EL (cell line): ENCODE measurements at regions not wholly inside any gene's neighbourhood (a gene's known extent, or its start where the extent isn't known, plus 50 kb on each side); places are given as distances from the start of the nearest gene placed in this dataset.

Experiments
- DNase-seq: peaks from one replicate; pipeline ENCODE4 v3.0.0-alpha.2; 2016

GRCh38 chr14:97311411-97311810, 514.2 kb downstream of the VRK1 start:
- no peak for DNase-seq

DNA sequence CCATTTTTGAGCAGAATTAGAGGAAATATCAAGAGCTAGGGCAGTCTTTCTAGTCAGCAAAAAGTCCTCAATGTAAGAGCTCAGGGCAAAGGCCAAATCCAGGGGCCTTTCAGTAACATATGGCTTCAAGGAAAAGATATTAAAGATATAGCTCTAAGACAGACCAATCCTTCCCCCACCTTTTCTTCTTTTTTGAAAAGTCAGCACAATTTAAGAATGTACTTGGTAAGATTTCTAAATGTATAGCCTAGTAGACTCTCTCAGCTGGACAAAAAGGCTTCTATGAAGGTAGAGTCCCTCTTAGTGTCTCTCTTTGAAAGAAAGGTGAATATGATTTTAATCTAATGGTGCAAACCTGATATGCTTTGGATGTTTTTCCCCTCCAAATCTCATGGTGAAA, 515.7 kb downstream of the VRK1 start:
- DNase-seq, result no peak

DNA sequence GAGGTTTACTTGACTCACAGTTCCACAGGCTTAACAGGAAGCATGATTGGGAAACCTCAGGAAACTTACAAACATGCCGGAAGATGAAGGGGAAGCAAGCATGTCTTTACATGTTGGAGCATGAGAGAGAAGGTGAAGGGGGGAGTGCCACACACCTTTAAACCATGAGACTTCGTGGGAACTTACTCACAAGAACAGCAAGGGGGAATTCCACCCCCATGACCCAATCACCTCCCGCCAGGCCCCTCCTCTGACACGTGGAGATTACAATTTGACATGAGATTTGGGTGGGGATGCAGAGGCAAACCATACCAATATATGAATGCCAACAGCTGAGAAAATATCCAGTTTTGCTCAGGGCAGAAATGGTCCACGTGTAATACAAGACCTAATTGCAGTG, 518.6 kb downstream of the VRK1 start:
- DNase-seq, result no peak

DNA sequence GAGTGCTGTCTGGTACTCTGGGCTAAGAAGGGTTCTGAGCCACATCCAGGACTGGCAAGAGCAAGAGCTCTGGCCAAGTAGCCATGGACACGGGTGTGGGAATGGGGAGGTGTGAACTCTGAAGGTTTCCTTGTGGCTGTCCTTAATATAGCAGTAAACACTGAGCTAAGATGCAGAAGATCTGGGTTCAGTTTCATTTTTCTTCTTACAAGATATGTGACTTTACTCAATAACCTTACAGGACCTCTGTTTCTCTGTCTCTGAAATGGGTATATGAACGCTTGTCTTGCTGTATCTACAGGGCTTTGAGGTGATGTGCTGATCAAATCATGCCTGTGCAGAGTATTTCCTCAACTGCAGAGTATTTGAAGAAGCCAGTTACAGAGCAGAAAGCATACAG, 521.2 kb downstream of the VRK1 start:
- no peak for DNase-seq

GRCh38 chr14:97319691-97320090, 522.5 kb downstream of the VRK1 start:
- no peak for DNase-seq

DNA sequence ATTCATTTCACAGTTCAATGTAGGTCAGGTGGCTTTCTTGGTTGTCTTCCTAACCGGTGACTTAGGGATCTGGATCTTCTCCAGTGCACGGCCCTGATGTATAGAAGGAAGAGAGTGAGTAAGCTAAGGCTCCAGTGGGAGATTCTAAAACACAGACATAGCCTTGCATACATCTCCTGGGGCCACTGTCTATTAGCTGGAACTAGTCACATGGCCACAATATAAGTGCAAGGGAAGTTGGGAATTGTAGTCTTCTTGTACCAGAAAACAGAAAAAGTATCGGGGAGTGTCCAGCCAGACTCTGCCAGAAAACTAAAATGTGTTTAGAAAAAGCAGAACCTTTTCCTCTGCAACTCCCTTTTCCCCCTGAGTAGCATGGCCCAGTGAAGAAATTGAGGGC, 531.6 kb downstream of the VRK1 start:
- no peak for DNase-seq

DNA sequence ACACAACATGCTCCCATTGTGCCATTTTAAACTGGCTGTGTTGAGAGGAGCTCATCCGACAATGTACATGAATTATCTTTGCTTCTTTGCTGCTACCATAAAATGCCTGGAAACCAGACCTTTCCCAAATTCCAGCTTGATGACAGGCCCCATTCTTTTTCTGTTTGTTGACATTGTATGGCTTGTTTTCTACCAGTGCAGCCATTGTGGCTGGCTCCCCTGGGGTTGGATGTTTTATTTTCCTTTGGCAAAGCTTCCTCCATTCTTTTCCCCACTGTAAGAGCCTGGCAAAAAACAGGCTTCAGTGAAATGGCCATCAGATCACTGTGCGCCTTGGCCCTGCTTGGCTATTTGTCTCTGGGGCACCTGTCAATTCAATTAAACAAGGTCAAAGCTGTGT, 532.5 kb downstream of the VRK1 start:
- DNase-seq, result no peak

GRCh38 chr14:97331058-97331457, 533.9 kb downstream of the VRK1 start:
- no peak for DNase-seq

DNA sequence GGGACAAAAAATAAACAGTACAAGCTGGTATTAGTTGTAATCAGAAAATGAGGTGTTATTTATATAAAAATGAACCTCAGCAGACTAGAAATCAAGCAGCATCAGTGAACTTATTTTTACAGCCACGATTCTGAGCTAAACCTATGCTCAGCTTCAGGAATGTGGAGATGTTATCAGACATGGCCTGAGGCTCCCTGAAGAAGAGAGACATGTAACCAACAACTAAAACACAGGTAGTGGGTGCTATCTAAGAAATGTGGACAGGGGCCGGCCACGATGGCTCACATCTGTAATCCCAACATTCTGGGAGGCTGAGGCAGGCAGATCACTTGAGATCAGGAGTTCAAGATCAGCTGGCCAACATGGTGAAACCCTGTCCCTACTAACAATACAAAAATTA, 534.3 kb downstream of the VRK1 start:
- DNase-seq, result no peak

GRCh38 chr14:97336179-97336578, 539.0 kb downstream of the VRK1 start:
- DNase-seq, result no peak

DNA sequence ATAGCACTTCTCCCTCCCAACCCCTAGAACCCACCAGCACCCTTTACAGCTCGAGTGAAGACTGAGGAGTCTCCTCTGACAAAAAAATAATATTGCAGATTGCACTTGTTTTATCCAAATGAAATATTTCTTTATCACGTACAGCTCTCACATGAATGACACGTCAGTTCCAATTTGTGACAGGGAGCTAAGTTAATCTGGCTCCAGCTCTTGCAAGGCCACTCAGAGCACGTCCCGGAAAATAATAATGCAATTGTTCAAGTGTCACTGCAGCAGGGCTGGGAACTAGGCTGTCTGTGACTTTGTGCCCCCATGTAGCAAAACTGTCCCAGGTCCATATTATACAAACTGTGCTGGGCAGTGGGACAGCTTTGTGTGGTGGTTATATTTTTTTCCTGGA, 539.6 kb downstream of the VRK1 start:
- DNase-seq, result no peak

DNA sequence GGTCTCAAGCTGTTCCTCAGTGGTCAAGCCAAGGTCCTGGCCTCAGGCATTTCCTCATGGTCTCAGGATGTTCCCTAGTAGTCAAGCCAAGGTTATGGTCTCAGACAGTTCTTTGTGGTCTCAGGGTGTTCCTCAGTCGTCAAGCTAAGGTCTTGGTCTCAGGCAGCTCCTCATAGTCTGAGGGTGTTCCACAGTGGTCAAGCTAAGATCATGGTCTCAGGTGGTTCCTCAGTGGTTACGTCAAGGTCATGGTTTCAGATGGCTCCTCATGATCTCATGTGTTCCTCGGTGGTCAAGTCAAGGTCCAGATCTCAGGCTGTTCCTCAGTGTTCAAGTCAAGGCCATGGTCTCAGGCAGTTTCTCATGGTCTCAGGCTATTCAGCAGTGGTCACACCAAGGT, 540.1 kb downstream of the VRK1 start:
- DNase-seq, result no peak

- no peak for DNase-seq
Observed at GRCh38 chr14:97337670-97338069, 540.5 kb downstream of the VRK1 start.

DNA sequence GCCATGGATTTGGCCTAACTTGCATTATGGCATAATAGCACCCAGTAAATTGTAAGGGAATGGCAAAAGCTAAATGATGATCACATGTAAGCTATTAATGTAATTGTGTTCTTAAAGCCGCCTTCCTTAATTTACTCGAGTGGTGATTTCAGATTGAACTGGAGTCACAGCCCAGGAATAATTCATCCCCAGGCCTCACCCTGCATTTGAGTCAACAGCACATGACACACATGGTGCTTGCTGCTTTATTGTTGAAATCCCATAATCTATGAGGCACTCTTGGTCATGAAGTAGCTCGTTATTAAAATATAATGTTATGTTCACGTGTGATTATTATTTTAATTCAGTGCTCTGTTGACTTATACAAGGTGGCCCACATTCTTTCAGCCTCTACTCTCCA, 547.5 kb downstream of the VRK1 start:
- DNase-seq, result no peak

DNA sequence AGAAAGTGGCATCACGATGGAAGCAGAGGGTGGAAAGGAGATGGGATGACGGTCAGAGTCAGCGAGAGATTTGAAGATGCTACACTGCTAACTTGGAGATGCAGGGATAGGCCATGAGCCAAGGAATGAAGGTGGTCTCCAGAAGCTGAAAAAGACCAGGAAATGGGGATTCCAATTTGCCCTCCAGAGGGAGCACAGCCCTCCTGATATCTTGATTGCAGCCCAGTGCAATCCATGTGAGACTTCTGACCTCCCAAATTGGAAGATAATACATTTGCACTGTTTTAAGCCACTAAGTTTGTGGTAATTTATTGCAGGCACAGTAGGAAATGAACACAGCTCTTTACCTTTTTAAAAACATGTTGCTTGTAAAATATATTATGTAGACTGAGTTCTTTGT, 549.5 kb downstream of the VRK1 start:
- no peak for DNase-seq

DNA sequence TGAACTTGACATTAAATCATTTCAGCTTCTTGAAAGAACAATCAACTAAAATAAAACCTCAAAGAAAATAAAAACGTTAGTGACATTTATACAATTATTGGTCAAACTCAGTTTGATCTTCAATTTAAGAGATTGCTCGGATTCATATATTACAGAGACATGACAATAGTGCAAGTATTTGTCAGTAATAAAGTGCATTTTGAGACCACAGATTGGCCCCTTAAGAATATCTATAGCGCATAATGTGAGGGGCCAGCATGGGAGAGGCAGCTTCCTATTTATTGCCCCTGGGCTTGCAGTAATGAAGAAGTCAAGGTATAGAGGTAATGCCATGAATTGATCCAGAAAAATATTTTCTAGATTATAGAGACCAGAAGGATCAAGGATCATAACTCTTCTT, 552.3 kb downstream of the VRK1 start:
- no peak for DNase-seq

DNA sequence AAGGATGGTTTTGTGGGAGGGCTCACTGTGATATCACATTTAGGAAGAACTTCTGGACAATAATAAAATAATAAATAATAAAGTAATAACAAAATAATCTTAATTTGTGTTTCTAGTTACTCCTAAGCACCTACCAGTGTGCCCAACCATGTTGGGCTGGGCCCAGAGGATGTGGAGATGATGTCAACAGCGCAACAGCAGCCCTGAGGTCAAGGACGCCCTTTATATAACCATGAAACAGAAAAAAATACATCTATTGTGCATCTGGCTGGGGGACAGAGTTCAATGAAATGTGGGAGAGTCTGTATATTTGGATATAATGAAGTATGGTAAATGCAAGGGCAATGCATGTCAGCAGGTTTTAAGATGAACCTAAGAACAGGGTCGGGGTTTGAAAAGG, 552.8 kb downstream of the VRK1 start:
- DNase-seq, result no peak

GRCh38 chr14:97350415-97350814, 553.2 kb downstream of the VRK1 start:
- DNase-seq, result no peak

DNA sequence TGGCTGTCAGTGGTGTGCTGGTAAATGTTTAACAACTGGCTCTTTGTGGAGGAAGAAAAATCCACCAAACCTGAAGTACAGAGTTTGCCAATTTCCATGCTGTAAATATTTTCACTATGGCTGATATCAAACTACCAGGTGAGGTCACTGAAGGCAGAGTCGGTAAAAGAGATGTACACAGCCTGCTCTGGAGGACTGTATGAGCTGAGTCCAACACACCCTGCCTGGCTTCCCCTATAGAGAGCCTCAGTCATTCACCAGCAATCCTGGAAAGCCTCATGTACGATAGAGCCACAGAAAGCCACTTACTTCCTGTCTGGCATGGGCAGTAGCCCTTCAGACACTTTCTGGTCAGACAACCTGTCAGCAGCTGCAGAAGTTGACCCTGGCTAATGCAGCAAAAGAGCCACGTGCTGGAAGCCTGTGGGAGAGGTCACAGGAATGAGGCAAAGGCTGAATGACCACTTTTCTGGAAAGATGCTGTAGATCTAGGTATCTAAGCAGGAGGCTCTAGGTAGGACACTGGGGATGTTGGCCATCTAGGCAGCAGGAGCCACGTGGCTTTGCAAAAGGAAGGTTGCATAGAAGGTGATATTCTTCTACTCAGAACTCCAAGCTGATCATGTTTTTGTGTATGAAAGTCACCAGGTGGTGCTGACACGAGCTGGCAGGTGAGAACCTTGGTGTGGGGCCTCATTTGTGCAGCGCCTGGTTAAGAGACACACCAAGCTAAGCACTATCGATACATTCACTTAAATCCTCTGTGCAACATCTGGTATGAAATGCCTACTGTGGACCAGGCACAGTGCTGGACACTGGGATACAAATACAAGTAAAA, 553.9 kb downstream of the VRK1 start:
- DNase-seq, result no peak

DNA sequence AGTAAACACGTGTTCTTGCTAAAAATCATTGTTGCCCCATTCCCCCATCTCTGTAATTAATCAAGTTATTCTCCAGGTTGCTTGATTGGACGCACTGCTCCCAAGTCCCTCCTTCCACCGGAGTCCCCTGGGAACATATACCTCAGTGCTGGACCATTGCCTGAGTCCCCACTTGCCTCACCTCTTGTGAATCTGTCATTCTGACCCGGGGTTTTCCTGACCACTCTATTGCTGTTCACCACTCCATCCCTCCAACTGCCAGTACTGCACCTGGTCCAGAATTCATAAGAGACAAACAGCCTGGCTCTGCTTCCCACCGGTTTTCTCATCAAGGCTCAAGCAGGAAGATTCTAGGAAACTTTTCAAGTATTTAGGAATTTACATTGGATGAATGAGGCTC, 555.9 kb downstream of the VRK1 start:
- DNase-seq, result no peak

DNA sequence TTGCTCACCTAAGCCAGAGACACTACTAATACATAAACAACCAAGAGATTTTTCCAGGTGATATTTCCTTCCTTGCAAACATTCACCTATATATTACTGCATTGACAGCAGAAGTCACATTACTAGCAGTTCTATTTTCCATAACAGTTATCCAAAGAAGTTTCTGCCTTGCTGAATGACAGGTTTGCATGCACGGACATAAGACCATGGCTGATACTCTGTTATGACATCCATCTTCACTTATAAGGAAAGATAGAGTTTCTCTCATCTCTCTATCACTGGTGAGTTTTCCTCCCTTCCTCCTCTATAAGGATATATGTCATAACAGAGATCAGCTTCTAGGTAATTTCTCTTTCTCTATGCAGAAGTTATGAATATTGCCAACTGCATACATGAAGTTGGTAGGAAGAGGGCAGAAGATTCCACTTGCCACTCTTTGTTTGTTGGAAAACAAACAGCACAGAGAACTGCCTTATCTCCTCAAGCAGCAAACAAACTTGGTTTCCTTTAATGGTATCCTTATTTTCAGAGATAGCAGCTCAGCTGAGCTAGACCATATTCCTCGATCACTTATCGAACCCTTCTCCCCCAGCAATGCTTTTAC, 557.0 kb downstream of the VRK1 start:
- no peak for DNase-seq

DNA sequence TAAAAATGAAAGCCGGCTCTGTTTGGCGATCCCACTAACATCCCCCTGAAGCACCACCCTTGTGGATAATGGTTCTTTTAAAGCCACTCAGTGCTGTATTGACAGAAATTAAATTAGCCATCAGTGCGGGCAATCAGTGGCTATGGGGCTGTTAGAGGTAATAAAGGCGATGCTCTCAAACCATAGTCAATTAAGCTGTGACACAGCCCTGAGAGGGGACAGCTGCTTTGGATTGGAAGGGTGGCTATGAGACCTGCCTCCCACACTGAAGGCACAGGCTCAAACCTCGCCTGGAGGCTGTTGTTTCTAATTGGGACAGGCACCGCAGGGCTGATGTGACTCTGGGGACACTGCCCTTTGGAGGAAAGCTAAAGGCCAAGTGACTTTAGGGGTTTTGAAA, 562.2 kb downstream of the VRK1 start:
- DNase-seq, result no peak

- no peak for DNase-seq
Observed at GRCh38 chr14:97361181-97361580, 564.0 kb downstream of the VRK1 start.

DNA sequence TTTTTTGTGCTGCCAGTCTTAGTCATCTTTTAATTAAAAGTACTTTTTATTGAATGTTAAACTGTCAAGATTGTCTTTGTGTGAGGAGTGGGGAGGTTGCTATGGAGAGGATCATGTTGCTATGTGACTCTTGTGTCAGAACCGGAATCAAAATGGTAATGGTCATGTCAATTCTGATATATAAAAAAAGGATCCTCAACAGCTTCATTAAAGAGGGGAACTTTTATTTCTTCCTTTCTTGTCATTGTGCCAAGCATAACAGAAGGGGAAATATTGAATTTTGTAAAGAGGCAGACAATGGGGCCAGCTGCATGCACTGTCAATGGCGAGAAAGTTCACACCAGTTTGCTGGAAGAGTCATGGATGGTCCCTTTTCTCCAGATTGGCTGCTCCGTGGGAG, 564.8 kb downstream of the VRK1 start:
- no peak for DNase-seq

GRCh38 chr14:97366400-97366799, 569.2 kb downstream of the VRK1 start:
- DNase-seq, result no peak
